Mesendoderm (in vitro differentiated cells): ENCODE measurements at regions not wholly inside any gene's neighbourhood (a gene's known extent, or its start where the extent isn't known, plus 50 kb on each side); places are given as distances from the start of the nearest gene placed in this dataset.

ENCODE experiments used
- DNase-seq: peaks from one replicate; pipeline ENCODE4 v3.0.0; 2013
- H2AK5ac ChIP-seq: 2 replicates; pipeline ENCODE4 v1.6.1; 2013; ENCODE audit warnings: low read length, inconsistent platforms
- H2BK120ac ChIP-seq: 2 replicates; pipeline ENCODE4 v1.6.1; 2013; ENCODE audit warnings: low read depth, mild to moderate bottlenecking, low read length, moderate library complexity, mixed read lengths
- H2BK15ac ChIP-seq: replicated peaks from 2 replicates; pipeline ENCODE4 v1.6.1; 2013; ENCODE audit warnings: low read depth, mild to moderate bottlenecking, moderate library complexity
- H2BK5ac ChIP-seq: 2 replicates; pipeline ENCODE4 v1.6.1; 2013; ENCODE audit warnings: low read length, inconsistent platforms
- H3K18ac ChIP-seq: 2 replicates; pipeline ENCODE4 v1.6.1; 2013; ENCODE audit warnings: mild to moderate bottlenecking, low read length, mixed read lengths
- H3K23ac ChIP-seq: one replicate; pipeline ENCODE4 v1.6.1; 2013; ENCODE audit warnings: low read length
- H3K27ac ChIP-seq: 2 replicates; pipeline ENCODE4 v1.5.1; 2013; ENCODE audit warnings: low read depth, mild to moderate bottlenecking, inconsistent platforms, low read length, moderate library complexity
- H3K27me3 ChIP-seq: 2 replicates; pipeline ENCODE4 v1.6.1; 2013; ENCODE audit warnings: low read length, control low read depth, mild to moderate bottlenecking, inconsistent platforms; ENCODE audit not compliant: insufficient read depth, poor library complexity
- H3K36me3 ChIP-seq: 2 replicates; pipeline ENCODE4 v1.6.1; 2013; ENCODE audit warnings: low read length, inconsistent platforms; ENCODE audit not compliant: control insufficient read depth, insufficient read depth
- H3K4ac ChIP-seq: one replicate; pipeline ENCODE4 v1.6.1; 2013; ENCODE audit warnings: low read depth, mild to moderate bottlenecking, low read length, moderate library complexity
- H3K4me1 ChIP-seq: 2 replicates; pipeline ENCODE4 v1.6.1; 2013; ENCODE audit warnings: low read depth, low read length, inconsistent platforms; ENCODE audit not compliant: control insufficient read depth
- H3K4me2 ChIP-seq: 2 replicates; pipeline ENCODE4 v1.6.1; 2013; ENCODE audit warnings: low read length
- H3K4me3 ChIP-seq: 2 replicates; pipeline ENCODE4 v1.5.1; 2013; ENCODE audit warnings: mild to moderate bottlenecking, low read length
- H3K56ac ChIP-seq: one replicate; pipeline ENCODE4 v1.6.1; 2013; ENCODE audit warnings: low read length
- H3K79me1 ChIP-seq: 2 replicates; pipeline ENCODE4 v1.6.1; 2013; ENCODE audit warnings: low read length, inconsistent platforms
- H3K79me2 ChIP-seq: 2 replicates; pipeline ENCODE4 v1.6.1; 2013; ENCODE audit warnings: mild to moderate bottlenecking, low read length; ENCODE audit not compliant: control insufficient read depth, insufficient read depth
- H3K9ac ChIP-seq: 2 replicates; pipeline ENCODE4 v1.6.1; 2013; ENCODE audit warnings: low read length, inconsistent platforms
- H4K5ac ChIP-seq: one replicate; pipeline ENCODE4 v1.6.1; 2013; ENCODE audit warnings: low read length
- H4K8ac ChIP-seq: one replicate; pipeline ENCODE4 v1.6.1; 2013; ENCODE audit warnings: low read depth, mild to moderate bottlenecking, control low read depth, low read length, moderate library complexity
- WGBS: extraction: QIAGEN DNeasy Blood & Tissue Kit; methylation state at CpG from one replicate; pipeline ENCODE4 v1.1.7; 2013; ENCODE audit warnings: low lambda C conversion rate, missing lambda C conversion rate; ENCODE audit not compliant: insufficient coverage; ENCODE audit errors: extremely low coverage; 5-methylcytosine and 5-hydroxymethylcytosine counted together

GRCh38 chr2:120871016-120871635 lies 135.5 kb downstream of the GLI2 start:
- no peak overlapping the region for H3K56ac ChIP-seq
- peaks cover 9% of the 10 kb centered on the region for H3K79me1 ChIP-seq
- H3K4ac ChIP-seq = no peak overlapping the region
- H3K79me2 ChIP-seq = peaks cover 2% of the 10 kb centered on the region
- no peak overlapping the region for H2BK120ac ChIP-seq
- H3K4me1 ChIP-seq = peaks cover 2% of the 10 kb centered on the region
- H2AK5ac ChIP-seq = no peak overlapping the region
- no peak overlapping the region for H2BK15ac ChIP-seq
- H3K36me3 ChIP-seq = no peaks in the 10 kb centered on the region
- H3K4me2 ChIP-seq = no peak overlapping the region
- H3K9ac ChIP-seq = no peak overlapping the region
- no CpG with 5 or more reads among the region's 10 CpGs for WGBS
- no peaks in the 10 kb centered on the region for H3K27me3 ChIP-seq
- no peak overlapping the region for H3K23ac ChIP-seq
- no peak for DNase-seq
- no peak overlapping the region for H4K8ac ChIP-seq
- H3K4me3 ChIP-seq = no peak overlapping the region
- no peak overlapping the region for H3K27ac ChIP-seq
- H3K18ac ChIP-seq = no peak overlapping the region
- H2BK5ac ChIP-seq = no peak overlapping the region
- no peak overlapping the region for H4K5ac ChIP-seq

GRCh38 chr2:120871881-120872620 lies 136.4 kb downstream of the GLI2 start:
- Histone ChIP-seq H3K27ac (no peak overlapping the region), H4K8ac (no peak overlapping the region), H3K18ac (no peak overlapping the region), H3K23ac (no peak overlapping the region), H3K4me1 (peaks cover 2% of the 10 kb centered on the region), H2AK5ac (no peak overlapping the region), H3K79me1 (peaks cover 9% of the 10 kb centered on the region), H4K5ac (no peak overlapping the region), H2BK5ac (no peak overlapping the region), H3K4me2 (no peak overlapping the region), H3K27me3 (no peaks in the 10 kb centered on the region), H3K79me2 (peaks cover 2% of the 10 kb centered on the region), H2BK120ac (no peak overlapping the region), H3K4me3 (no peak overlapping the region), H2BK15ac (no peak overlapping the region), H3K56ac (no peak overlapping the region), H3K9ac (no peak overlapping the region), H3K4ac (no peak overlapping the region), H3K36me3 (no peaks in the 10 kb centered on the region)
- no CpG with 5 or more reads among the region's 7 CpGs for WGBS
- DNase-seq = no peak

GRCh38 chr2:120873958-120874887 lies 138.6 kb downstream of the GLI2 start:
- H2BK5ac ChIP-seq = no peak overlapping the region
- H4K5ac ChIP-seq = no peak overlapping the region
- peaks cover 13% of the 10 kb centered on the region for H3K79me1 ChIP-seq
- no peak overlapping the region for H3K27ac ChIP-seq
- H3K56ac ChIP-seq = no peak overlapping the region
- H3K4ac ChIP-seq = no peak overlapping the region
- H3K4me2 ChIP-seq = no peak overlapping the region
- no peak overlapping the region for H2AK5ac ChIP-seq
- no peak overlapping the region for H3K23ac ChIP-seq
- H2BK15ac ChIP-seq = no peak overlapping the region
- H3K9ac ChIP-seq = no peak overlapping the region
- peaks cover 2% of the 10 kb centered on the region for H3K79me2 ChIP-seq
- H3K4me3 ChIP-seq = no peak overlapping the region
- no peak overlapping the region for H3K18ac ChIP-seq
- no CpG with 5 or more reads among the region's 27 CpGs for WGBS
- H3K4me1 ChIP-seq = no peaks in the 10 kb centered on the region
- no peak overlapping the region for H4K8ac ChIP-seq
- H2BK120ac ChIP-seq = no peak overlapping the region
- no peaks in the 10 kb centered on the region for H3K27me3 ChIP-seq
- DNase-seq = no peak
- no peaks in the 10 kb centered on the region for H3K36me3 ChIP-seq

- WGBS = no CpG with 5 or more reads among the region's 5 CpGs
- Histone ChIP-seq H4K5ac (no peak overlapping the region), H2BK15ac (no peak overlapping the region), H3K79me2 (peaks cover 2% of the 10 kb centered on the region), H3K4ac (no peak overlapping the region), H3K79me1 (peaks cover 13% of the 10 kb centered on the region), H3K18ac (no peak overlapping the region), H2BK120ac (no peak overlapping the region), H2AK5ac (no peak overlapping the region), H3K56ac (no peak overlapping the region), H3K4me2 (no peak overlapping the region), H3K4me3 (no peak overlapping the region), H3K36me3 (no peaks in the 10 kb centered on the region), H3K27ac (no peak overlapping the region), H3K9ac (no peak overlapping the region), H3K27me3 (no peaks in the 10 kb centered on the region), H3K23ac (no peak overlapping the region), H3K4me1 (no peaks in the 10 kb centered on the region), H2BK5ac (no peak overlapping the region), H4K8ac (no peak overlapping the region)
- DNase-seq = no peak
These were observed 139.2 kb downstream of the GLI2 start for GRCh38 chr2:120874888-120875275.

GRCh38 chr2:120875431-120875830 lies 139.8 kb downstream of the GLI2 start:
- no peaks in the 10 kb centered on the region for H3K27me3 ChIP-seq
- no peak overlapping the region for H3K23ac ChIP-seq
- no peak overlapping the region for H3K4me2 ChIP-seq
- no peaks in the 10 kb centered on the region for H3K36me3 ChIP-seq
- no peak overlapping the region for H4K5ac ChIP-seq
- no peak overlapping the region for H3K9ac ChIP-seq
- DNase-seq = no peak
- H3K4me1 ChIP-seq = no peaks in the 10 kb centered on the region
- H2BK120ac ChIP-seq = no peak overlapping the region
- H3K79me2 ChIP-seq = peaks cover 2% of the 10 kb centered on the region
- H3K79me1 ChIP-seq = peaks cover 14% of the 10 kb centered on the region
- H4K8ac ChIP-seq = no peak overlapping the region
- H3K27ac ChIP-seq = no peak overlapping the region
- no peak overlapping the region for H3K4ac ChIP-seq
- no peak overlapping the region for H2BK15ac ChIP-seq
- no peak overlapping the region for H3K18ac ChIP-seq
- H3K56ac ChIP-seq = no peak overlapping the region
- no CpG with 5 or more reads among the region's 11 CpGs for WGBS
- H2BK5ac ChIP-seq = no peak overlapping the region
- no peak overlapping the region for H2AK5ac ChIP-seq
- H3K4me3 ChIP-seq = no peak overlapping the region
